ENCODE measurements at regions not wholly inside any gene's neighbourhood (a gene's known extent, or its start where the extent isn't known, plus 50 kb on each side); places are given as distances from the start of the nearest gene placed in this dataset.

- no peaks in the 10 kb centered on the region for H4K20me1 ChIP-seq (ENCODE audit: insufficient read depth)
- H3K27ac ChIP-seq, result no peak overlapping the region
- no peaks in the 10 kb centered on the region for H3K79me2 ChIP-seq (ENCODE audit: low read depth)
- no peak for DNase-seq
- ChIA-PET CTCF (no interaction called here), POLR2A (ENCODE audit: unreplicated experiment) (no interaction called here)
- intact Hi-C loops (cut with micrococcal nuclease; ENCODE audit: unreplicated experiment), result loop anchor here (10.0 kb wide), 1 partner anchor 283 kb away; the partner anchor contains the start of gene KLF6
- no peaks in the 10 kb centered on the region for H3K9me2 ChIP-seq (ENCODE audit: insufficient read depth)
- no TSS peak for BruUV-seq (replicated peaks)
- TF ChIP-seq EZH2 (IDR thresholded peaks at IDR 0.05; ENCODE audit: low read depth) (no peak), CTCF (conservative IDR thresholded peaks at IDR 0.05) (no peak)
- no peaks in the 10 kb centered on the region for H3K36me3 ChIP-seq (ENCODE audit: low read depth)
- no peaks in the 10 kb centered on the region for H3K9me3 ChIP-seq (ENCODE audit: insufficient read depth, low read depth)
- no peak overlapping the region for H2AFZ ChIP-seq
- peaks cover 10% of the 10 kb centered on the region for H3K4me1 ChIP-seq (replicated peaks; ENCODE audit: insufficient read depth)
- H3F3A ChIP-seq (ENCODE audit: insufficient read depth, low read depth), result no peaks in the 10 kb centered on the region
- no peaks in the 10 kb centered on the region for H3K27me3 ChIP-seq (ENCODE audit: insufficient read depth, low read depth)
- no peak overlapping the region for H3K4me2 ChIP-seq
- no peak overlapping the region for H3K4me3 ChIP-seq
Measured at GRCh38 chr10:4067531-4067930, 282.5 kb upstream of the KLF6 start.

GRCh38 chr10:4066581-4067390 is 281.8 kb upstream of the KLF6 start:
- Histone ChIP-seq H3K36me3 (ENCODE audit: low read depth) (no peaks in the 10 kb centered on the region), H3K27me3 (ENCODE audit: insufficient read depth, low read depth) (no peaks in the 10 kb centered on the region), H2AFZ (no peak overlapping the region), H4K20me1 (ENCODE audit: insufficient read depth) (no peaks in the 10 kb centered on the region), H3K79me2 (ENCODE audit: low read depth) (no peaks in the 10 kb centered on the region), H3K9me2 (ENCODE audit: insufficient read depth) (no peaks in the 10 kb centered on the region), H3K27ac (no peak overlapping the region), H3K4me3 (no peak overlapping the region), H3K9me3 (ENCODE audit: insufficient read depth, low read depth) (no peaks in the 10 kb centered on the region), H3K4me1 (replicated peaks; ENCODE audit: insufficient read depth) (peaks cover 10% of the 10 kb centered on the region), H3K4me2 (no peak overlapping the region), H3F3A (ENCODE audit: insufficient read depth, low read depth) (no peaks in the 10 kb centered on the region)
- DNase-seq, result no peak
- TF ChIP-seq CTCF (conservative IDR thresholded peaks at IDR 0.05) (no peak), EZH2 (IDR thresholded peaks at IDR 0.05; ENCODE audit: low read depth) (no peak)
- POLR2A ChIA-PET (ENCODE audit: unreplicated experiment), result no interaction called here
- CTCF ChIA-PET, result no interaction called here
- intact Hi-C loops (cut with micrococcal nuclease; ENCODE audit: unreplicated experiment), result loop anchor here (10.0 kb wide), 1 partner anchor 282 kb away; the partner anchor contains the start of gene KLF6
- BruUV-seq (replicated peaks), result no TSS peak

GRCh38 chr10:4064489-4064888 is 279.5 kb upstream of the KLF6 start:
- no peaks in the 10 kb centered on the region for H3K79me2 ChIP-seq (ENCODE audit: low read depth)
- intact Hi-C loops (cut with micrococcal nuclease; ENCODE audit: unreplicated experiment), result loop anchor here (10.0 kb wide), 1 partner anchor 280 kb away; the partner anchor contains the start of gene KLF6
- H2AFZ ChIP-seq, result no peak overlapping the region
- no peaks in the 10 kb centered on the region for H3K27me3 ChIP-seq (ENCODE audit: insufficient read depth, low read depth)
- no peaks in the 10 kb centered on the region for H3K9me2 ChIP-seq (ENCODE audit: insufficient read depth)
- H3K9me3 ChIP-seq (ENCODE audit: insufficient read depth, low read depth), result no peaks in the 10 kb centered on the region
- no peaks in the 10 kb centered on the region for H3F3A ChIP-seq (ENCODE audit: insufficient read depth, low read depth)
- TF ChIP-seq EZH2 (IDR thresholded peaks at IDR 0.05; ENCODE audit: low read depth) (no peak), CTCF (conservative IDR thresholded peaks at IDR 0.05) (no peak)
- no TSS peak for BruUV-seq (replicated peaks)
- H3K4me2 ChIP-seq, result no peak overlapping the region
- ChIA-PET POLR2A (ENCODE audit: unreplicated experiment) (no interaction called here), CTCF (no interaction called here)
- no peaks in the 10 kb centered on the region for H4K20me1 ChIP-seq (ENCODE audit: insufficient read depth)
- no peak for DNase-seq
- no peak overlapping the region for H3K4me3 ChIP-seq
- H3K27ac ChIP-seq, result no peak overlapping the region
- no peaks in the 10 kb centered on the region for H3K36me3 ChIP-seq (ENCODE audit: low read depth)
- H3K4me1 ChIP-seq (replicated peaks; ENCODE audit: insufficient read depth), result peaks cover 10% of the 10 kb centered on the region
